Left lung (tissue), 4 donors: ENCODE measurements at regions not wholly inside any gene's neighbourhood (a gene's known extent, or its start where the extent isn't known, plus 50 kb on each side); places are given as distances from the start of the nearest gene placed in this dataset.

Experiments used
- ATAC-seq: fragments of 200-7000 bp; cut with Tn5 transposase; one replicate; pipeline ENCODE4 v1.9.1; 2020; ENCODE audit warnings: moderate library complexity
- DNase-seq, 4 donors: peaks; one replicate each; pipeline ENCODE4 v3.0.0-alpha.2; 2013 to 2020
- H3K27ac ChIP-seq, 2 donors: fragments of 200-600 bp; sonication (generic) in 1 of 2; one replicate each; pipeline versions ENCODE4 v1.5.0 to v1.8.0; 2020 to 2021
- H3K27me3 ChIP-seq, 2 donors: fragments of 200-600 bp; sonication (generic) in 1 of 2; one replicate each; pipeline versions ENCODE4 v1.5.0 to v1.8.0; 2020 to 2021
- H3K36me3 ChIP-seq, 2 donors: fragments of 200-600 bp; sonication (generic) in 1 of 2; one replicate each; pipeline versions ENCODE4 v1.5.0 to v1.8.0; 2020 to 2021
- H3K4me1 ChIP-seq, 2 donors: fragments of 200-600 bp; one replicate each; pipeline ENCODE4 v1.8.0; 2021
- H3K4me3 ChIP-seq, 2 donors: fragments of 200-600 bp; sonication (generic) in 1 of 2; one replicate each; pipeline versions ENCODE4 v1.5.0 to v1.8.0; 2020 to 2021; ENCODE audit warnings: mild to moderate bottlenecking in 1 of 2
- H3K9me3 ChIP-seq, 2 donors: fragments of 200-600 bp; sonication (generic) in 1 of 2; one replicate each; pipeline versions ENCODE4 v1.5.0 to v1.8.0; 2020 to 2021
- CTCF ChIP-seq, 2 donors: fragments of 200-600 bp; sonication (generic) in 1 of 2; IDR thresholded peaks; one replicate each; pipeline versions ENCODE4 v1.5.0 to v1.8.0; 2021; ENCODE audit warnings: antibody characterized with exemption in 2 of 2
- intact Hi-C, 2 donors: fragments of 100-400 bp; cut with DNase I; formaldehyde crosslinking; loops; one replicate each; pipeline versions ENCODE4 v1.11.2 to v1.14.2; 2022
- donor health status: DM: no; HTN: yes; CAD: no.
- donor health status: DM: no; HTN: no; CAD: no.

- Histone ChIP-seq H3K4me3 (no peak overlapping the region), H3K27me3 (no peaks in the 10 kb centered on the region), H3K36me3 (no peaks in the 10 kb centered on the region), H3K4me1 (no peaks in the 10 kb centered on the region), H3K27ac (no peak overlapping the region), H3K9me3 (no peaks in the 10 kb centered on the region)
- no peak for TF ChIP-seq CTCF (IDR thresholded peaks at IDR 0.05)
- intact Hi-C loops, result no loop called here
- DNase-seq, result no peak
- no peak for ATAC-seq
These were observed 439.8 kb downstream of the RNF144A start for GRCh38 chr2:7356909-7357584.

GRCh38 chr2:7357993-7358392 is 440.8 kb downstream of the RNF144A start:
- H3K9me3 ChIP-seq, result no peaks in the 10 kb centered on the region
- no peak overlapping the region for H3K4me3 ChIP-seq
- H3K27ac ChIP-seq, result no peak overlapping the region
- no peak for TF ChIP-seq CTCF (IDR thresholded peaks at IDR 0.05)
- ATAC-seq (no peak), DNase-seq (no peak)
- intact Hi-C loops, result no loop called here
- no peaks in the 10 kb centered on the region for H3K27me3 ChIP-seq
- H3K4me1 ChIP-seq, result no peaks in the 10 kb centered on the region
- no peaks in the 10 kb centered on the region for H3K36me3 ChIP-seq

- no peaks in the 10 kb centered on the region for H3K27me3 ChIP-seq
- ATAC-seq, result no peak
- H3K27ac ChIP-seq, result no peak overlapping the region
- H3K4me3 ChIP-seq, result no peak overlapping the region
- no peak for TF ChIP-seq CTCF (IDR thresholded peaks at IDR 0.05)
- H3K9me3 ChIP-seq, result no peaks in the 10 kb centered on the region
- DNase-seq, result no peak
- no peaks in the 10 kb centered on the region for H3K4me1 ChIP-seq
- intact Hi-C loops, result no loop called here
- H3K36me3 ChIP-seq, result no peaks in the 10 kb centered on the region
These were observed 441.7 kb downstream of the RNF144A start for GRCh38 chr2:7358865-7359447.

- ATAC-seq, result no peak
These were observed 446.7 kb downstream of the RNF144A start for GRCh38 chr2:7363906-7364305.

More at GRCh38 chr2:7363906-7364305, 446.7 kb downstream of the RNF144A start:
- no peak for DNase-seq
- no peak for TF ChIP-seq CTCF (IDR thresholded peaks at IDR 0.05)
- no peaks in the 10 kb centered on the region for H3K4me1 ChIP-seq
- H3K9me3 ChIP-seq, result peaks cover 0 to 20% of the 10 kb centered on the region in 2 donors
- H3K4me3 ChIP-seq, result no peak overlapping the region
- no peaks in the 10 kb centered on the region for H3K36me3 ChIP-seq
- intact Hi-C loops, result no loop called here
- H3K27ac ChIP-seq, result no peak overlapping the region
- no peaks in the 10 kb centered on the region for H3K27me3 ChIP-seq
